Fibroblast of lung (primary cell): ENCODE measurements at regions not wholly inside any gene's neighbourhood (a gene's known extent, or its start where the extent isn't known, plus 50 kb on each side); places are given as distances from the start of the nearest gene placed in this dataset.

Source experiments
- EZH2 ChIP-seq: IDR thresholded peaks from 2 replicates; pipeline ENCODE4 v1.5.1; 2012; ENCODE audit warnings: low read length, control low read depth, mild to moderate bottlenecking; ENCODE audit errors: missing control alignments
- TF ChIP-seq, protein P1 (sequence below), 2 donors: IDR thresholded peaks in 1 of 2; conservative IDR thresholded peaks in 1 of 2; 1 replicate in 1 of 2; 2 replicates in 1 of 2; pipeline ENCODE4 v1.5.1; 2011 to 2012; ENCODE audit warnings: low read length in 2 of 2, control low read depth in 1 of 2, inconsistent platforms in 1 of 2, low read depth in 1 of 2, mild to moderate bottlenecking in 1 of 2

DNA sequence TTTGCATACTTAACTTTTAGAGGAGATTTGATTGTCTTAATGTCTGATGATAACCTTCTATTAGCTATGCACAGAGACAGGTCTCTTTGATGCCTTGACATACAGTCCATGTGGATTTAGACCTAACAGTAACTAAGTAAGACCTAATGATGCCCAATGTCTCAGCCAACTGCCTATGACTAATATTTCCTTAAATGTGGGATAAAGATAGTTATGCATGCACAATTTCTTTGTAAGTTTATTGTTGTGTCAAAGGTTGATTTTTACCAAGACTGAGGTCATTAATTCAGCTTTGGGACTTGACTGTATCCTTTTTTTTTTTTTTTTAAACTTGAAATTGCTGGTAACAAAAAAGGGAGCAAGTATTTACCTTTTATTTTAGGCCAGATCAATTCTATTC is 450.0 kb downstream of the HAO1 start:
- TF ChIP-seq, protein P1, sequence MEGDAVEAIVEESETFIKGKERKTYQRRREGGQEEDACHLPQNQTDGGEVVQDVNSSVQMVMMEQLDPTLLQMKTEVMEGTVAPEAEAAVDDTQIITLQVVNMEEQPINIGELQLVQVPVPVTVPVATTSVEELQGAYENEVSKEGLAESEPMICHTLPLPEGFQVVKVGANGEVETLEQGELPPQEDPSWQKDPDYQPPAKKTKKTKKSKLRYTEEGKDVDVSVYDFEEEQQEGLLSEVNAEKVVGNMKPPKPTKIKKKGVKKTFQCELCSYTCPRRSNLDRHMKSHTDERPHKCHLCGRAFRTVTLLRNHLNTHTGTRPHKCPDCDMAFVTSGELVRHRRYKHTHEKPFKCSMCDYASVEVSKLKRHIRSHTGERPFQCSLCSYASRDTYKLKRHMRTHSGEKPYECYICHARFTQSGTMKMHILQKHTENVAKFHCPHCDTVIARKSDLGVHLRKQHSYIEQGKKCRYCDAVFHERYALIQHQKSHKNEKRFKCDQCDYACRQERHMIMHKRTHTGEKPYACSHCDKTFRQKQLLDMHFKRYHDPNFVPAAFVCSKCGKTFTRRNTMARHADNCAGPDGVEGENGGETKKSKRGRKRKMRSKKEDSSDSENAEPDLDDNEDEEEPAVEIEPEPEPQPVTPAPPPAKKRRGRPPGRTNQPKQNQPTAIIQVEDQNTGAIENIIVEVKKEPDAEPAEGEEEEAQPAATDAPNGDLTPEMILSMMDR (conservative IDR thresholded peaks at IDR 0.05 in 1 of 2, IDR thresholded peaks at IDR 0.05 in 1 of 2; ENCODE audit: low read depth in 1 of 2, low read length in 2 of 2): no peak
- TF ChIP-seq EZH2: no peak
